ENCODE measurements at regions not wholly inside any gene's neighbourhood (a gene's known extent, or its start where the extent isn't known, plus 50 kb on each side); places are given as distances from the start of the nearest gene placed in this dataset.
"Not testable (repeated sequence)": the region's sequence is repeated elsewhere in the genome, so short reads cannot be mapped to it uniquely, and the experiment has no call there.

DNA sequence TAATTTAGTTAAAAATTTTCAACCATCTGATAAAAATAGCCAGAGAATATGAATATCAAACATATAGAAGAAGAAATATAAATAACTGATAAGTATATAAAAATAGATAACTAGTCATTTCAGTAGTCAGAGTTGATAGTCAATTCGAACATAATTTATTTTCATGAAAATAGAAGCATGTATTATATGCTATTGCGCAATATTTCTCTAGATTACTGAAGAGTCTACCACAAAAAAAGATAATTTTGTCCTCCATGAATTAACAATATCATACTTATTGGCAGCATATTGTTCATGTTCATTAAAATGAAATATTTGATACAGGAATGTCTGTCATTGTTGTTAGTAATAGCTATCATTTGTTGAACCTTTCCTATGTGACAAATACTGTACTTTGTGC lies 376.2 kb upstream of the TOM1L1 start:
- DNase-seq: no peak

DNA sequence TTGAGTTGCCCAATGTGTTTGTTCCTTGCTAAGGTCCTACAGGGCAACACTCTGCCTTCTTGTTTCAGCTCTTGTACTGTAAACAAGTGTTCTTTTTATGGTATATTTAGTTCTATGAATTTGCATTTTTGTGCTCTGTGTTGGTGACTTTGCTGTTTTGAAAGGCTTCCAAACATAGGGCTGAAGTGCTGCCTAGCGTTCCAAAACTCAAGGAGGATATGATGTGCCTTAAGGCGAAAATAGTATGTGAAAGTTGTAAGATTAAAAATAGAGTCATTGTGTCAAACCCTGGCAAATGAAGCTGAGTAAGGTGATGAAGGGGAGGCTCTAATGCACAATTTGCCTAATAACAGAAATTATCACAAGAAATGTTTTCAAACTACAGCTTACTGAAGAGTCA lies 372.7 kb upstream of the TOM1L1 start:
- DNase-seq: no peak

DNA sequence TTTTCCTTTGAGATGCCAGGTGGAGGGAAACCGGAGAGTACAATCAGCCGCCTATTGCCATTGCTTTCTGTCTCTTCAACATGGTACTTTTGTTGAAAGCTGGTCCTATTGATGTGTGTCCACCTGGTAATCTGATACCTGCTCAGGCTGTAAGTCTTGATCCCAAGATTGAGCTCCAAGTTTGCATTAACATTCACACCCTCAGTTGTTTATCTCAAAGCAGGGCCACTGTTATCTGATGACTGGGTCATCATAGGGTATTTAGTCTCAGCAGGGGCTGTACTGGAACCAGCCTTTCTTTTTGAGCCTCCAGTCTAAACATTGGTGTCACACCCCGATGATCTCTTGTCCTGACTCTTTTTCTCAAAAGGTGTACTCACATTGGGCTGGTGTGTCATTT lies 370.3 kb upstream of the TOM1L1 start:
- DNase-seq: no peak

DNA sequence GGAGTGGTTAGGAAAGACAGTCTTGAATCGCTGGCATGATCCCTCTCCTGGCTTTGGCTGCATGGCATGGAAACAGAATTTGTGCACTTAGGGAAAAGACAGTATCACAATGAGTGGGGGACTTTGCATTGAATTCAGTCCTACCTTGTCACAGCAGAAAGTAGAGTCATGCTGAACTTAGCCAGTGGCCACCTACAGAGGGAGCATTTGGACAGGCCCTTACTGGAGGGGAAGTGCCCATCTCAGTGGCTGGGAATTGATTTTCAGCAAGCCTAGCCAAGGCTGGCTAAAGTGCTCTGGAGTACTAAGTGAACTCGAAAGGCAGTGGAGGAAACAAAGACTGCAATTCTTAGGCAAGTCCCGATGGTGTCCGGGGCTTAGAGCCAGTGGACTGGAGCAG lies 364.3 kb upstream of the TOM1L1 start:
- DNase-seq: no peak

DNA sequence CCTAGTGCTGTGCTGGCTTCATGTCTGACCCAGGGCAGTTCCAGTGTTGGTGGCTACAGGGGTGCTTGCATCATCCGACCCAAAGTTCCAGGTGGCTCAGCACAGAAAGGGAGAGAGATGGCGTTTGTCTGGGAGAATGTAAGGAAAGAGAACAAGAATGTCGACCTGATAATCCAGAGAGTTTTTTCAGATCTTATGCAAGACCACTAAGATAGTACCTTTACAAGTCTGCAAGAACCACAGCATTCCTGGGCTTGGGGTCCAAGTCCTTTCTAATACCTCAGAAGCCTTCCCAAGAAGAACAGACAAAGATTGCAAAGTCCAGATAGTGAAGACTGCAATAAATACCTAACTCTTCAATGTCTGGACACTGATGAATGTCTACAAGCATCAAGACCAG lies 363.0 kb upstream of the TOM1L1 start:
- DNase-seq: no peak

DNA sequence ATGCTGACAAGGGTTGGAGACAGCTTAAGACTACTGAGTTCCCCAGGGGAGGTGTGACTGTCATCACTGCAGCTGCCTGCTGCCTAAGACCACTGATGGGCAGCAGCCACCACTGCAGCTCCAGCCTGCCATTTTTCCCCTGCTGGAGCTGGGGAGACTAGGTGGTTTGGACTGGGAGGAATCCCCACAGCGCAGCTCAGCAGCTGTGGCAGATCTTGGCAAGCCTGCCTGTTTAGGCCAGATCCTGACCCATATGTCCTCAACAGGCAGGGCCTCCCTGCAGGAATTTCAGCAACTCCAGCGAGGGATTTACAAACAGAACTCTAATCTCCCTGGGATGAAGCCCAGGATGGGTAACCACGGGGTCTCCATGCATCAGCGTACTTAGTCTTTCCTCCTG lies 356.4 kb upstream of the TOM1L1 start:
- no peak for DNase-seq

DNA sequence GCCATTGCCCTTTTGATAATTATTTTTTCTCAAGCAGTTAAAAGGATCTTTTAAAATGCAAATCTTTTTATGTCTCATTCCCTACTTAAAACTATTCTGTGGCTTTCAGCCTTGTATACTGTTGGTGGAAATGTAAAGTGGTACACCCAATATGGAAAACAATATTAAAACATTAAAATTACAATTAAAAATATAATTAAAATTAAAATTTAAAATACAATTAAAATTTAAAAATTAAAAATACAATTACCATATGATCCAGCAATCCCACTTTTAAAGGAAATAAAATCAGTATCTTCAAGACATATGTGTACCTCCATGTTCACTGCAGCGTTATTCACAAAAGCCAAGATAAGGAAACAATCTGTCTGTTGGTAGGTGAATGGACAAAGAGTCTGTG lies 340.8 kb upstream of the TOM1L1 start:
- no peak for DNase-seq

DNA sequence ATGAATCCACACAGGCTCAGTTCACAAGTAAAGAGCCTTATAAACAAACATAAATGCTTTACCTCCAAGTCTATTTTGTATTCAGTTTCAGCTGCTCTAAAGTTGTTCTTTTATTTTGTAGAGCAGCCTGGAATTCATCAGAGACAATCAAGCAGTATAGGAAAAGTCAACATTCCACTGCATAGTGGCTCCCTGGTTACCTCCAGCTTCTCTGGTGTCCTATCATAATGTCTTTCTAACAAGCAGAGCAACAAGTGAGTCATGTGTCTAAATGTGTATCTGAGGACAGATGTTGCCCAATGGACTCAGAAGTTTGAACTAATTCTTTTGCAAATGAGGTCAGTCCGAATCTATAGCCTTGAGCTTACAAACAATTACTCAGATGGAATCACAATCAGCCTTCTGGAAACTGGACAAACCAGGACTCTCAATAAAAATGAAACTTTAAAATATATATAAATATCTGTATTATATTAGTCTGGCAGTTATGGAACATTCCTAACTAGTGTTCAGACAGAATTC lies 292.0 kb upstream of the TOM1L1 start:
- DNase-seq: no peak

DNA sequence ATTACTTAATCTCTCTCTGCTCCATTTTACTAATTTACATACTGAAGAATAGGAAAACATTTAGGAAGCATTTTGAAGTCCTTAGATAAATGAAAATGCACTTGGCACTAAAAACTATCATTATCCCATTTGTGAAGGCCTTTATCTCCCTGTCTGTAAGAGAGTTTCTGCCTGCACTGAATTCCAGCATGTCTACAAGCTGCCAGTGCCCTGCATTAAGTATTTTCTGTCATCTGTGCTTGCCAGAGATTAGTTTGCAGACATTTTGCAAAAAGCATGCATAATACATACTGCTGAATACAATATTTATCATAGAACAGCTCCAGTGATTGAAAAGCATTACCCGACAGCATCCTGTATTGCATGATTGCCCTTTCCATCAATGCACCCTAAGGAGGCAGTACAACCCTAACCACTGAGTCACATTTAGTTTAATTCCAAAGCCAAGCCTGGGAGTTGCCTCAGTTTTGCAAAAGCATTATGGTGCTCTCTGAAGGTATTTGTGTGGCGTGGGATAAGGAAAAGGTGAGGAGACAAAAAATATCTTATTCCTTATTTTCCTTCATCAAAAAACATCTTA lies 280.2 kb upstream of the TOM1L1 start:
- no peak for DNase-seq

DNA sequence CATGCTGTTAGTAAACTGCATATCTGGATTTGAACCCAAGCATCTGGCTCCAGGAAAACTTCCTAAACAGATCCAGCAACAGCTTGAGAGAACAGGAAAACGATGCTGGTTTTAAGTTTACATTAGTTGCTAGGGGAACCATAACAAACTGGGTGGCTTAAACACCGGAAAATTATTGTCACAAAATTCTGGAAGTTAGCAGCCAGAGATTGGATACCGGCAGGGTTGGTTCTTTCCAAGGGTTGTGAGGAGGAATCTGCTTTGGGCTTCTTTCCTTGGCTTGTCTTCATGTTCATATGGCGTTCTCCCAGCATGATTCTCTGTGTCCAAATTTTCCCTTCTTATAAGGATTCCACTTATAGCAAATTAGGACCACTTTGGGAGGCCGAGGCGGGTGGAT lies 276.9 kb upstream of the TOM1L1 start:
- no peak for DNase-seq

DNA sequence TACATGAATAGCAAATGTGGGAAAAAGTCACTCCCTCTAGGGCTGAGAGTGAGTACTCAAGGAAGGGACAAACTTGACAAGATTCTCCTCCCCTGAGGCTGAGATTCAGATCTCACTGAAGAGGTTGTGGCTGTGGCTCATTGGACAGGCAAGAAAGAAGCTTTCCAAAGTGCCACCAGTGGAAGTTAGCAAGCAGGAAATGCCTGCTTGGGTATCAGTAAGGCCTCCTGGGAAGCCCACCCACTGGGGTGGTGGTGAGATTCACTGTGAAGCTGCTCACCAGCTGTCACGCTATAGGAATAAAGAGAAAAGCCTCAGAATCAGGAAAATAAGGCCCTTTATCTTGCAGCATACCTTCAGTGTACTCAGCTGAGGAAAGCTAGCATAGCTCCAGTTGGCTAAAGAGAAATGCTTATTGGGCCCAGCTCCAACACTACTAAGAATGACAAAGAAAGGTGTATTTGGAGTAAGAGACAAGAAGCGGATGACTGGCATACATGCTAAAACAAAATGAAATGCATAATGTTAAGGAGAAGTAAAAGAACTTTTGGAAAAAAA lies 274.4 kb upstream of the TOM1L1 start:
- DNase-seq: no peak

DNA sequence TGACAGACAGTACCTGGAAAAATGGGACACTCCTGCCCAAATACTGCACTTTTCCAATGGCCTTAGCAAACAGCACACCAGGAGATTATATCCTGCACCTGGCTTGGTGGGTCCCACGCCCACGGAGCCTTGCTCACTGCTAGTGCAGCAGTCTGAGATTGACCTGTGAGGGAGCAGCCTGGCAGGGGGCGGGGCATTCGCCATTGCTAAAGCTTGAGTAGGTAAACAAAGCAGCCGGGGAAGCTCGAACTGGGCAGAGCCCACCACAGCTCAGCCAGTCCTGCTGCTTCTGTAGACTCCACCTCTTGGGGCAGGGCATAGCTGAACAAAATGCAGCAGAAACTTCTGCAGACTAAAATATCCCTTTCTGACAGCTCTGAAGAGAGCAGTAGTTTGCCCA lies 261.2 kb upstream of the TOM1L1 start:
- not testable (repeated sequence) for DNase-seq

DNA sequence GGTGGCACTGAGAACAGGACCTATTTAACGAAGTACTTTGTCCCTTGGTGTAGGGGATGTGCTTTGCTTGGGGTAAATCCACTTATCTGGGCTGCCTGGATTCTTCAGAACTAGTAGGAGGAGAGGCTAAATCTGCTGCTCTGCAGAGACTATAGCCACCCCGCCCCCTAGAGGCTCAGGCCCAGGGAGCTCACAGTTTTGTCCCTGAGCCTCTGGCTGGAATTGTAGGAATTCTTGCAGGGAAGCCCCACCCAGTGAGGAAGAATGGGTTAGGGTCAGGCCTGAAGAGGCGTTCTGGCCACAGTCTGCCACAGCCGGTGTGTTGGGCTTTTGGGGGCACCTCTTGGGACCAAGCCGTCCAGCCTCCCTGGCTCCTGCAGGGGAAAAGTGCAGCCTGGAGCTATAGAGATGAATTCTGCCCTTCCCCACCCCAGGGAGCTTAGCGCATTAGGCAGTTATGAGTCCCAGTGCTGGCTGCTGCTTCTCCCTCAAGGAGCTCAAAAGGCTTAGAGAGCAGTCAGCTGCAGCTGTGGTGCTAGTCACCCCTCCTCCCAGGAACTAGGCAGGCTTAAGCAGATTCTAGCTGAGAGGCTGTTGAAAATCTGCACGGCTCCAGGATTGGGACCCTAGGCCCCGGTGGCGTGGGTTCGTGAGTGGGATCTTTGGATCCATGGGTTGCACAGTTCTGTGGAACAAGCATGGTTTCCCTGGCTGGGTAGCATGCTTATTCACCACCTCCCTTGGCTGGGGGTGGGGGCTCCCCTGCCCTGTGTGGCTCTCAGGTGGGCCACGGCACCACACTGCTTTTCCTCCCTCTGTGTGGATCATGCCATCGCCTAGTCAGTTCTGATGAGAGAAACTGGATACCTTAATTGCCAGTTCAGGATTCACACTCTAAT lies 237.4 kb upstream of the TOM1L1 start:
- DNase-seq: no peak

DNA sequence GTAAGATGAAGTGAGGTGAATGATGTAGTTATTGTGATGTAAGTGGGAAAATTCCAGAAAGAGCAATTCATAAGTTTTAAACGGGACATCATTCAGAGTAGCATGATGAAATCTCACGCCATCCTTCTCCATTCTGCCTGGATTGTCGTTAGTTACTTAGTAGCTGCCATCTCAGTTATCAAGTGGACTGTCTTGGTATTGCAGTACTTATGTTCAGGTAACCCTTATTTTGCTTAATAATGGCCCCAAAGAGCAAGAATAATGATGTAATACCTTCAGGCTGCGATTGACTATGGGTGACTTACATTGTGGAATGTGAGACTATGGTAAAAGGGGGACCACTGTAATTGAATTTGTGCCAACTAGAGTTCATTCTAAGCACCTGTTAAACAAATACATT lies 234.1 kb upstream of the TOM1L1 start:
- no peak for DNase-seq

DNA sequence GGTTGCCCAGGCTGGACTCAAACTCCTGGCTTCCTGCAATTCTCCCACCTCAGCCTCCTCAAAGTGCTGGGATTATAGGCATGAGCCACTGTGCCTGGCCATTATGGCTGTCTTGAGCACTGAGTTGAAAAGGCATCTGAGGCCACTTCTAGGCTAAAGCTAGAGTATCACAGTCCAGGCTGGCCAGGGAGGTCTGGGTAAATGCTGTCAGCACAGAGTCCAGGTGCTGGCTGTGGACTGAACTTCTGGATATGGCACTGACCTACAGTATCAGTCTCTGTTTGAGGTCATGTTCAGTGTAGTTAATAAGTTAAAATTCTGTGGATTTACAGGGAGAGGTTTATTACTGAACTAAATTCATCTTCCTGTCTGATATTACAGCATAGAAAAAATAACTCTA lies 222.5 kb upstream of the TOM1L1 start:
- no peak for DNase-seq

DNA sequence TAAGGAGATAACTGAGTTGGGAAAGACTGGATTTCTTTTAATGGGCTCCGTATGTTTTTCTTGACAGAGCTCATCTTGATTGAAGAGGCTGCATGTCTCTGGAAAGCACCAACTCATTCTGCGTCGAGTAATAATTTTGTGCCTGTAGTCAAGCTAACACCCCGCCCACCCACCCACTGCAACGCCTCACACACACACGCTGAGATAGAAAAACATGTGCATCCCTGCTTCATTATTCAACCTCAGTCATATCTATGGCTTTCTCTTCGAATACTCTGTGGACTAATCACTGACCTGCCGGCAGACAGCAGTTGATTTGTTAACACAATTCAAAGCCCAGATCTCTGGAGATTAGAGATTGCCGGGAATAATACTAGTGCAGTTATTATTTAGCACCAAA lies 220.2 kb upstream of the TOM1L1 start:
- DNase-seq: no peak

DNA sequence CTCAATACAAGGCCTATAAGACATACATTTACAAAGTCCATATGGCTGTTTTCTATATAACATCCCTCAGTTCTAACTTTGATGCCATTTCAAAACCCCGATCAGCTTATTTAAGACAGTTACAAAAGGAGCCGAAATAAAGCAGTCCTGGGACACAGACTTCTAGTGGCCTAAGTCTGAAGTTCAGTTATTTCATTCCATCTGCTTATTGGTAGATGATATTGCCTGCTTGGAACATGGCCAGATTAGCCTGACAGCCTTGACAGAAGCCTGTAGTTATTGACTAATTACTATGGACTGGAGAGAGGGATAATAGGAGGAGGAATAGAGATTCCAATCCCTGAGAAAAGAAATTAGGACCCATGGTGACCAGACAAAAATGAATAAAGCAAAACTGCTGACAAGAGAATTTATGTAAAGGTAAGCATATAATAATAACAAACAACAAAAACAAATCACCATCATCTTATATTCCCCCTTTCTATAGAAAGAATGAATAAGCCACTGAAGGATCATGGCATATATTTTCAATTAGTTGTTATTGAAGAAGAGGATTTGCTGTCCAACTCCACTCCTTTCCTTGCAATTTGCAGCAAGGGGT lies 206.3 kb upstream of the TOM1L1 start:
- DNase-seq: no peak

DNA sequence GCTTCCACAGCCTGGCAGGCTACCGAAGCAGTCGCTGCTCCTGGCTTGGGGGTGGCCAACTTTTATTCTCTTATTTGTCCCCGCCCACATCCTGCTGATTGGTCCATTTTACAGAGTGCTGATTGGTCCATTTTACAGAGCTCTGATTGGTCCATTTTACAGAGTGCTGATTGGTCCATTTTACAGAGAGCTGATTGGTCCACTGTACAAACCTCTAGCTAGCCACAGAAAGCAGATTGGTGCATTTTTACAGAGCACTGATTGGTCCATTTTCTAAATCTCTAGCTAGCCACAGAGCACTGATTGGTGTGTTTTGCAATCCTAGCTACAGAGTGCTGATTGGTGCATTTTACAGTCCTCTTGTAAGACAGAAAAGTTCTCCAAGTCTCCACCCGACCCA lies 187.9 kb upstream of the TOM1L1 start:
- DNase-seq: not testable (repeated sequence)

DNA sequence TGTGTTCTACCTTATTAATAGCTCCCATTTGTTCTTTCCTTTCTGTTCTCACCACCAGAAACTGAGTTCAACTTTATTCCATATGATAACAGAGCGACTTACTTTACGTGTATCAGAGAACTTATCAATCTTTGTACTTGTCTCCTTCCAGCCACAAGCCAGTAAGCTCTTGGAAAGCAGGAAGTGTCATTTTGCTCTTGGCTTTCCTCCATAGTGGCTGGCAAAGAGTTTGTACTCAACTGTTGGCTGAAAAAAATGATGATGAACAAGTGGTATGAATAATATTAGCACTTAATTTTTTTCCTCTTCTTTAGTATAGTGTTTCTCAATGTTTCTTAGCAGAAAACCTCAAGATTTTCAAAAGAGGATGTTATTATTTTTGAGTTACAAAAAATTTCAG lies 182.4 kb upstream of the TOM1L1 start:
- DNase-seq: no peak

DNA sequence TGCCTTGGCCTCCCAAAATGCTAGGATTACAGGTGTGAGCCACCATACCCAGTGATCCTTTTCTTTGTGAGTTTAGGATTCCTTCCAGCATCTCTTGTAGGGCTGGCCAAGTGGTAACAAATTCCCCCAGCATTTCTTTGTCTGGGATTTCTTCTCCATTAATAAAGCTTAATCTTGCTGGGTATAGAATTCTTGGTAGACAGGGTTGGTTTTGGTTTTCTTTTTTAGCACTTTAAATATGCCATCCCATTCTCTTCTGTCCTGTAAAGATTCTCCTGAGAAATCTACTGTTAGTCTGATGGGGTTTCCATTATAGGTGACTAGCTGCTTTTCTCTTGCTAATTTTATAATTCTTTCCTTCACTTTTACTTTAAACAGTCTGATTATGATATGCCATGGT lies 173.0 kb upstream of the TOM1L1 start:
- DNase-seq: no peak

DNA sequence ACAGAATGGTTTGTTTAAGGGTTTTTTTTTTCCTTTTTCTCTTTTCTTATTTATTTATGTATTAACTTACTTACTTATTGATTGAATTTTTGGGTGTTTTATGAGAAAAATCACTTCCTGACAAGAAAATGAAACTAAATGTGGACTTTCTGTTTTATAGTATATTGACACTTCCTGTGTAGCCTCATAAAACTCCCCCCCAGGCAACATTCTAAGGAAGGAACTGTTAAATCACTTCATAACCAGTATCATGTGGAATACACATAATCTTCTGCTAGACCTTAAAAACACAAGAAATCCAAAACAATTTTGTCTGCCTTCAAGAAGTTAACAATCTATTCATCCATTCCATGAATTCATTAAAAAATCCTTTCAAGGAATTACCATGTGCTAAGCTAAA lies 164.1 kb upstream of the TOM1L1 start:
- no peak for DNase-seq

DNA sequence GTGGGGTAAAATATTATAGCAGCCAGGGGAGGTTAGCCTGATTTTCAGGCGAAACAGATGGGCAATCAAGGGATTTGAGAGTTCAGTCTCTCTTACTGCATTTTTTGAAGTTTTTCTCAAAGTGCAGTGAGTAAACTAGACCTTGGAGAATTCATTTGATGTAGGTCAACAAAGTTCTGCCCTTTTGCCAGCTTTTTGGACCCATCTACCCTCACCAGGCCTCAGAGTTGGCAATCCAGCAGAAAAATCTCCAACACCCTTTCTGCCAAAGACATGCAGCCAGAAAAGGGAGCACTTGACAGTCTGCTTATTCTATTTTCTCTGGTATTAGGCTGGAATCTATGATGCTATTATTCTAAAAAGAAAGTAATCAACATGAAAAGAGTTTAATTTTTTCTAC lies 162.2 kb upstream of the TOM1L1 start:
- no peak for DNase-seq

DNA sequence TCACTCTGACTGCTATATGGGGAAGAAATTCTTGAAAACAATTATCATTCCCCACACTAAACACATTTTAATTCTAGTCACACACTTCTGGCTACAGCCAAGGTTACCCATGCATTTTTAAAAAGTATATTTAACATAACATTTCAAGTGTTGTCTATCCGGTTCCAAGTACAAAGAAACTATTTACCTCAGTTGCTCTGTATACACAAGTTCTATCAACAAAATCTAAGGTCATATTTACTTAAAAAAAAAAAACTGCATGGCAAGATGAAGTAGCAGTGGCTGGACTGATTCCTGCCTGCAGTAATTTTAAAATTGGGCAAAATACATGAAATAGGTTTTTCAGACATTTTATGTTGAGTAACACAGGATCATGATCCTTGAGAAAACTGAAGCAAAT lies 155.9 kb upstream of the TOM1L1 start:
- DNase-seq: no peak

DNA sequence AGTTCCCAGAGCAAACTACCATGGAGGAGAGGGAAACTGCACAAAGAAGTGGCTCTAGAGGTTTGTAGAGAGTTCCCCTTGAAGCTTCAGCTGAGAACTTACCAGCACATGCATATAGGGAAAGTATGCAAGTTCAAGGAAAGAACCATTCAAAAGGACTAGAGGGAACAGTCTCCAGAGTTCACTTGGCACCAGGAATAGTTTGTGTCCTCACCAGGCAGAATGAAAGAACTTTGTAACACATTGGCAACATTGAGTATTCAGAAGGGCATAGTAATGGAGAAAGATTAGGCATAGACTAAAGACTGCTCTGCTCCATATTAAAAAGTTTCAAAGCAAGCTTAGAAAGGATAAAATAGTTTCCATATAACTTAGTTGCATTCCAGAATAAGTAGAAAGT lies 155.4 kb upstream of the TOM1L1 start:
- no peak for DNase-seq

Data from NCI-H187 (cell line).